ENCODE measurements at regions not wholly inside any gene's neighbourhood (a gene's known extent, or its start where the extent isn't known, plus 50 kb on each side); places are given as distances from the start of the nearest gene placed in this dataset.

- H2AFZ ChIP-seq (ENCODE audit: low read length), result no peak overlapping the region
- no peak overlapping the region for H2BK15ac ChIP-seq (ENCODE audit: low read depth, low read length)
- H3T11ph ChIP-seq (ENCODE audit: low read length), result no peak overlapping the region
- TF ChIP-seq CTCF (conservative IDR thresholded peaks at IDR 0.05), result no peak
- H3K27ac ChIP-seq (ENCODE audit: insufficient read length, low read depth, low read length), result no peak overlapping the region
- H3K27me3 Mint-ChIP-seq (ENCODE audit: low read depth), result peaks cover 12% of the 10 kb centered on the region
- H3K27ac Mint-ChIP-seq, result no peak overlapping the region
- H2BK120ac ChIP-seq (ENCODE audit: low read depth, low read length, poor library complexity, severe bottlenecking), result no peak overlapping the region
- no peaks in the 10 kb centered on the region for H4K20me1 ChIP-seq (ENCODE audit: control insufficient read depth, insufficient read depth, insufficient read length)
- H4K5ac ChIP-seq (ENCODE audit: insufficient read length, low read depth, low read length), result no peak overlapping the region
- H3K4me2 ChIP-seq (ENCODE audit: insufficient read depth, insufficient read length, low read length), result no peak overlapping the region
- no peaks in the 10 kb centered on the region for H3K9me3 ChIP-seq (ENCODE audit: control insufficient read depth, low read depth, low read length)
- H2BK12ac ChIP-seq (ENCODE audit: insufficient read length, low read depth, low read length), result no peak overlapping the region
- no peak overlapping the region for H3K18ac ChIP-seq (ENCODE audit: insufficient read length, low read depth, low read length)
- peaks cover 10% of the 10 kb centered on the region in 2 experiments; a peak in 3 of 5 replicates for H3K9me3 Mint-ChIP-seq
- H2AK5ac ChIP-seq (ENCODE audit: insufficient read length, low read length), result no peak overlapping the region
- no peak overlapping the region for H2BK5ac ChIP-seq (ENCODE audit: insufficient read length, low read length)
- H3K23ac ChIP-seq (ENCODE audit: insufficient read length, low read depth, low read length), result no peak overlapping the region
- no peak overlapping the region for H3K14ac ChIP-seq (ENCODE audit: insufficient read depth, low read length)
- H4K91ac ChIP-seq (ENCODE audit: insufficient read length, low read depth, low read length), result no peak overlapping the region
- H3K36me3 Mint-ChIP-seq (ENCODE audit: insufficient read depth in 1 of 3, low read depth in 3 of 3), result peaks cover 0 to 2% (median 0%) of the 10 kb centered on the region in 3 experiments; a peak in 1 of 7 replicates
- no peak overlapping the region for H3K4ac ChIP-seq (ENCODE audit: low read depth, low read length)
- no peak overlapping the region for H3K9ac ChIP-seq (ENCODE audit: extremely low read depth, insufficient read length, low read length)
- H3K56ac ChIP-seq (ENCODE audit: insufficient read length, low read depth, low read length), result no peak overlapping the region
- WGBS (ENCODE audit: extremely low coverage, insufficient read length, low lambda C conversion rate), result no CpG with 5 or more reads among the region's 22 CpGs
- H3K27me3 ChIP-seq (ENCODE audit: insufficient read depth, low read length), result no peaks in the 10 kb centered on the region
- no peaks in the 10 kb centered on the region for H3K79me1 ChIP-seq (ENCODE audit: insufficient read depth, low read depth, low read length, poor library complexity, severe bottlenecking)
- H3K79me2 ChIP-seq (ENCODE audit: insufficient read depth, low read length), result no peaks in the 10 kb centered on the region
- H3K4me3 Mint-ChIP-seq, result no peak overlapping the region
- no peaks in the 10 kb centered on the region for H3K23me2 ChIP-seq (ENCODE audit: insufficient read length, low read depth, low read length, poor library complexity, severe bottlenecking)
- no peaks in the 10 kb centered on the region for H3K4me1 ChIP-seq (ENCODE audit: insufficient read depth, low read length)
- H2BK20ac ChIP-seq (ENCODE audit: low read depth, low read length, poor library complexity, severe bottlenecking), result no peak overlapping the region
- H3K4me1 Mint-ChIP-seq, result no peaks in the 10 kb centered on the region
- DNase-seq, result no peak
- H4K8ac ChIP-seq (replicated peaks; ENCODE audit: insufficient read length, low read depth, low read length), result no peak overlapping the region
Observed at GRCh38 chr13:111584101-111584672, 263.7 kb downstream of the TEX29 start.
